ENCODE measurements at regions not wholly inside any gene's neighbourhood (a gene's known extent, or its start where the extent isn't known, plus 50 kb on each side); places are given as distances from the start of the nearest gene placed in this dataset.
"Not testable (repeated sequence)": the region's sequence is repeated elsewhere in the genome, so short reads cannot be mapped to it uniquely, and the experiment has no call there.

DNA sequence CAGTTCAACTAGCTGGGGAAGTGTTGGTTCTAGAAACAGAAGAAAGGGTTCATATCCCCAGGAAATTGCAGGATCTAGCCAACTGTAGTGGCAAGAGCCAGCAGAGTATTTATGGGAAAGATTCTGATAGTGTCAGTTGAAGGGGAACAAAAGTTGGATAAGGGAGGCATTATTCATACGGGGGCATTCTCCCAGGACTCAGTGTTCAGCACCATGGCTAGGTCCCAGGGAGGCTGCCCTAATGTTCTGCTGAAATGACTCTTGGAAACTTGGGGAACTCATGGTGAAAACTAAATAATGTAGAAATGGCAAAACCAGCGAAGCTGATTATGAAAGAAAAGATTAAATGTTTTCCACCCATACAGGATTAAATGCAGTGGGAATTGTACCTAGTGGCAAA lies 543.7 kb downstream of the TRIB2 start:
- FAIRE-seq, result no peak

DNA sequence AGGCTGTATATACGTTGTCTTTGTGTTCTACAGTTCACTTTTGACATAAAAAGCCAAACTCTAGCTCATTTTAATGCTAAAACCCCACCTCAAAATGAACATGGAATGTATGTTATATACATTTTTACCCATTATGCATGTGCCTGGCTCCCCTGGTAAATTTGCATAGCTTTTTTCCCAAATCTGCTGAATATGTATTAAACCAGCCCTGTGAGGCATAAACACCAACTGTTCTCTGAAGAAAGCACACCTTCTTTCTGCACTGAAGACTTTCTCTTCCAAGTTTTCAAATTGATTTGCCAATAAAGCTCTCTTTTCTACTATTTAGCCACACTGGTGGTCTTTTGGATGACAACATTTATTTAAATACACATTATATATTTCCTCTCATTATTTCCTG lies 549.4 kb downstream of the TRIB2 start:
- FAIRE-seq, result no peak

DNA sequence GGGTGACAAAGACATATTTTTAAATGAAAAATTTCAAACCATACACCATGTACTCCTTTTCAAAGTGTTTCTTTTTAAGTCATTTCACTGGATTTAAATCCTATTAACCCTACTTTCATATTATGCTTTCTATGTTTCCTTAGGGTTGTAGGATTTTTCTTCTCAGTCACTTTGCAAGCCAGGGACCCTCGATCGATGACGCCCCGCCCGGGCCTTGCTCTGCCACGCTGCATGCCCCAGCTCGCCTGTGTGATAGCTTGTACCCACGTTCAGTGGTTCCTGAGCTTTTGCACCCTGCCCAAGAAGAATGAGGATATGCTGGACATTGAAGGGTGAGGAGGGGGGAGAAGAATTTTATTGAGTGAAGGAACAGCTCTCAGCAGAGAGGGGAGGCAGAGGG lies 568.0 kb downstream of the TRIB2 start:
- FAIRE-seq, result no peak

DNA sequence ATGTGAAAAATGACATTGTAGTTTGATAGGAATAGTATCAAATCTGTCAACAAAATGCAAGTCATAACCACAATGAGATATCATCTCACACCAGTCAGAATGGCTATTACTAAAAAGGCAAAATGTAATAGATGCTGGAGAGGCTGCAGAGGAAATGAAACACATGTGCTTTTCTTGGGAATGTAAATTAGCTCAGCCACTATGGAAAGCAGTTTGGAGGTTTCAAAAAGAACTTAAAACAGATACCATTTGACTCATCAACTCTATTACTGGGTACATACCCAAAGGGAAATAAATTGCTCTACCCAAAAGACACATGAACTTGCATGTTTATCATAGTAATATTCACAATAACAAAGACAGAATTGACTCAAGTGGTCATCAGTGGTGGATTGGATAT lies 572.6 kb downstream of the TRIB2 start:
- FAIRE-seq, result no peak

DNA sequence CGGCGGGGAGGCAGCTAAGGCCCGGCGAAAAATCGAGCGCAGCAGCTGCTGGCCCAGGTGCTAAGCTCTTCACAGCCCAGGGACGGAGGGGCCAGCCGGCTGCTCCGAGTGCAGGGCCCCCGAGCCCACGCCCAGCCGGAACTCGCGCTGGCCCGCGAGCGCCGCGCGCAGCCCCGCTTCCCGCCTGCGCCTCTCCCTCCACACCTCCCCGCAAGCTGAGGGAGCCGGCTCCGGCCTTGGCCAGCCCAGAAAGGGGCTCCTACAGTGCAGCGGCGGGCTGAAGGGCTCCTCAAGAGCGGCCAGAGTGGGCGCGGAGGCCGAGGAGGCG lies 591.7 kb downstream of the TRIB2 start:
- not testable (repeated sequence) for FAIRE-seq

DNA sequence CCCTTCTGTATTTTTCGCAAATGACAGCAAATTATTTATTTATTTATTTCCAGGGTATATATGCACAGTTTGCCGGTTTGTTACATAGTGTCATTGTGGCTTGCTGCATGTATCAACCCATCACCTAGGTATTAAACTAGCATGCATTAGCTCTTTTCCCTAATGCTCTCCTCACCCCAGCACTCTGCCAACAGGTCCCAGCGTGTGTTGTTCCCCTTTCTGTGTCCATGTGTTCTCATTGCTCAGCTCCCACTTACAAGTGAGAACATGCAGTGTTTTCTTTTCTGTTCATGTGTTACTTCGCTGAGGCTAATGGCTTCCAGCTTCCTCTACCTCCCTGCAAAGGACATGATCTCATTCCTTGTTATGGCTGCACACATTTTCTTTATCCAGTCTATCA lies 592.3 kb downstream of the TRIB2 start:
- FAIRE-seq, result no peak

DNA sequence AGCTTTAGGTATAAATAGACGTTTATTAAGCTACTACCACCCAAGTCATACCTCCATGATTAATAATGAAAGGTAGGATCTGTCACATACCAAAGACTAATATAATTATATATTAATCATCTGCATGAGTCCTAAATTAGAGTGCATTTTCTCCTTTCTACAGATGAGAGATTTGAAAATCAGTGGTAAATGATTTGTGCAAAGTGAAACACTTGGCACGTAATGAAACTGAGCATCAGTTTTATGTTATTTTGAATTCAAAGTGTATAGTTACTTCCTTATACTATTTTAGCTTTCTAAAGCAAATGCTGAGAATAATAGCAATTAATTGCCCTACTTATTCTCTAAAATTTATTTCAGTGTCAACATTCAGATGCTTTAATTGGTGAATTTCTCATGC lies 615.3 kb downstream of the TRIB2 start:
- FAIRE-seq, result no peak

DNA sequence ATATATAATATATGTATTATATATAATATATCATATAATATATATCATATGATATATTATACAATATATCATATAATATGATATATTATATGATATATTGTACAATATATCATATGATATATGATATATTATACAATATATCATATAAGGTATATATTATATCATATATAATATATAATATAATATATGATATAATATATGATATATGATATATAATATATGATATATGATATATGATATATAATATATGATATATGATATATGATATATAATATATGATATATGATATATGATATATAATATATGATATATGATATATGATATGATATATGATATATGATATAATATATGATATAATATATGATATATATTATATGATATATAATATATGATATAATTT lies 617.3 kb downstream of the TRIB2 start:
- FAIRE-seq, result not testable (repeated sequence)

DNA sequence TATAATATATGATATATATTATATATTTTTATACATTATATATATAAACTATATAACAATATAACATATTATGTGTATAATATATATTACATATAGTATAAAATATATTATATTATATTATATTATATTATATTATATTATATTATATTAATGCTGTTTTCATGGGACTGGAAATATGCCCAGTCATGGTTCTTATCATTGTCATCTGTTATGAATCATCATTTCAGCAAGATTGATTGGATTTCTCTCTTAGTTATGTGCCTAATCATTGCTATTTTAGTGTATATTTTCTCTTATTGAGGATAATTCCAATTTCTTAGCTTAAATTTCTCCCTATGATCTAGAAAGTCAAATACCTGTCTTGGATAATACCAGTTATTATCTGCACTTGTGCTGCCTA lies 617.8 kb downstream of the TRIB2 start:
- no peak for FAIRE-seq

DNA sequence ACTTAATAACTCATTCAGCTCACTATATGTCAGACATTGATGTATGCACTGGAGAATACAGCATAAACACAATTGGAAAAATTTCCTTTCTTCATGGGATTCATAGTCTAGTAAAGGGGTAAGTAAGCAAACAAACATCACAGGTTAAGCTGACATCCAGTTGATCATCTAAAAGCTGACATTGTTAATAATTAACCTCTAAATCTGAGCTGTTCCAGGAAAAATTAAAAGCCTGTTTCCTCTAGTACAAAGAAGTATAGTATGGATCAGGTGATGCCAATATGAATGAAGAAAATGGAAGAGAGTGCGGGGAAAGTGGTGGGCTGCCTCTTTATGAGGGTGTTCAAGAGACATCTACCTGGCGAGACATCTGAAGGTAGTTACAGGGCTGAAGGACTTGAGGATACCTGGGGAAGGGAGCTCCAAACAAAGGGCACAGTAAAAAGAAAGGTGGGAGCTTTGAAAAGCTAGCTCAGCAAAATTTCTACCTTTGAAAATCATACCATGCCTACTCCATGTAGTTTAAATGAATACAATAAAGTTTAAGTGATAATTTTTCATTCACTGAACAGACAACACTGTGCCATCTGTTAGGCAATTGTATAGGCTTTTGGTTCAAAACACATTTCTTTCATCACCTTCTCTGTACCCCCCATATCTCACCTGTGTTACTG lies 619.3 kb downstream of the TRIB2 start:
- FAIRE-seq, result no peak

DNA sequence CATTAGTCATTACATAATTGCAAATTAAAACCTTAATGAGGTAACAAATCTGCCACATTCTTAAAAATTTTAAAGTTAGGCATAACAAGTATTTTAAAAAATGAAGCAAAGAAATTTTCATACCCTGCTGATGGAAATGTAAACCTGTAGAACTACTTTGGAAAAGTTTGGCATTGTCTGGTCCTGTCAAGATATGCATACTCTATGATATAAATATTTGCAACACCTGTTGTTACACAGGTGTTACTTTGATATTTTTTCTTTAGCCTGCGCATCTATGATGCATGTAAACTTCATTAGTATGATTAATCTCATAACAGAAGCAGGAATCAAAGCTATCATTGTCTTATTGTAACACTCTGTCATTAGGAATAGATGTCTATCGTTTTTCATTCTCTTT lies 634.3 kb downstream of the TRIB2 start:
- FAIRE-seq, result no peak

DNA sequence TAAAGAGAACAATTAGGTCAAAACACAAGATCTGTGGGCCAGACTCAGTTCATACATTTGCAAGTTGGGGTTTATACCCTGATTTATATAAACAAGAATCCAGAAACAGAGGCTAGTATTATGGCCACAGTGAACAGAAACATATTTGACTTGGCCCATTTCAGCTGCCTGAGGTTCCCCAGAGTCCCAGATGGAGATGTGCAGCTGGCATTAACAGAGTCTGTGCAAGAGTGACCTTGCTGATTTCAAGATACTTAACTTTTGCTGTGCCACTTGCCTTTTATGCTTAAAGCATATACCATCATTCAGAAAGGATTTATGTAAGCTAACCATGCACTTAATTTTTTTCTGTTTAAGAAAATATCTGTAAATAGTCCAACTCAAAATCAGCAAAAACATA lies 636.3 kb downstream of the TRIB2 start:
- no peak for FAIRE-seq

DNA sequence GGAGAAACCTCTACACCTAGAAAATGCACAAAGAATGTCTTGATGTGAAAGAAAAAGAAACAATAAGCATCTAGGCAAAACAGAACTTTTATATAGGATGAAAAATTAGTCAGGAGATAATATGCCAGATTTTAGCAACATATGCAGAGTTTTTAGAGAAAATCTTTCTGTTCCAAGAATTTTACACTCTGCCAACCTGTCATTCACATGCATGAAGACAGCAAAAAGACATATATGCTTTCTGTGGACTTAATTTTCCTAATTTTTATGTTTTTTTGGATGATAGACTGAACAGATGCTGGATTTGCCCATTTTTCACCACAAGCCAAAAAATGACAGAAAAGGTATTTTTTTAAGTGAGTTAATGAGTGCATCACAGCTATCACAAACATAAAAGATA lies 637.3 kb downstream of the TRIB2 start:
- no peak for FAIRE-seq

DNA sequence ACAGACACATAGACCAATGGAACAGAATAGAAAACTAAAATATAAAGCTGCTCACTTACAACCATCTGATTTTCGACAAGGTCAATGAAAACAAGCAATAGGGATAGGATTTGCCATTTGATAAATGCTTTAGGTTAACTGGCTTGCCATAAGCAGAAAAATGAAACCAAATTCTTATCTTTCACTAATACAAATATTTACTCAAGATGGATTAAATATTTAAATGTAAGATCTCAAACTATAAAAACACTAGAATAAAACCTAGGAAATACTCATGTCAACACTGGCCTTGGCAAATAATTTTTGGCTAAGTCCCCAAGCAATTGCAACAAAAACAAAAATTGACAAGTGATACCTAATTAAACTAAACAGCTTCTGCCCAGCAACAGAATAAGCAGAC lies 665.2 kb downstream of the TRIB2 start:
- not testable (repeated sequence) for FAIRE-seq

DNA sequence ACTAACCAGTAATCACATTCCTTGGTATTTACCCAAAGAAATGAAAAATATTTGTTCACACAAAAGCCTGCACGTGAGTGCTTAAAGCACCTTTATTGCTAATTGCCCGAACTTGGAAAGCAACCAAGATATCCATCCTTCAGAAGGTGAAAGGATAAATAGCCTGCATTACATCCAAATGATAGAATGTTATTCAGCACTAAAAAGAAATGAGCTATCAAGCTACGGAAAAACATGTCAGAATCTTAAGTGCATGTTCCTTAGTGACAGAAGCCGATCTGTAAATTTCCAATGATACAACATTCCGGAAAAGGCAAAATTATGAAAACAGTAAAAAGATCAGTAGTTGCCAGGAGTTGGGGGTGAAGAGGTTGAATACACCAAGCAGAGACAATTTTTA lies 672.4 kb downstream of the TRIB2 start:
- not testable (repeated sequence) for FAIRE-seq

DNA sequence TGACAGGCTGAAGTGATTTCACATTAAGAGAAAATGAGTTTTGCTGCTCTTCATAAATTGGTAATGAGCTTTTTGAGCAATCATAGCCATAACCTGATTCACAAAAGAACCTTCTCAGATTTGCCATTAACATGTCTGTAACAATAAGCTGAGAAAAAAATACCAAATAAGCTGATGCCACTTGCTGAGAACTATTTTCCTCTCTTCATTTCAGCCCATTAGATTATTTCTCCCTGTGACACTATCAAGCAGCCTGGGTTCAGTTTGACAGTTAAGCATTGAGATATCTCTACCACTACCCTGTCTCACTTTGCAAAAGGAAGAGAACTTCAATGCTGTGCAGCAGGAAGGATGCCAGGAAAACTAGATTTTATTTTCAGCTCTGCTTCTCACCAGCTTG lies 673.9 kb downstream of the TRIB2 start:
- no peak for FAIRE-seq

DNA sequence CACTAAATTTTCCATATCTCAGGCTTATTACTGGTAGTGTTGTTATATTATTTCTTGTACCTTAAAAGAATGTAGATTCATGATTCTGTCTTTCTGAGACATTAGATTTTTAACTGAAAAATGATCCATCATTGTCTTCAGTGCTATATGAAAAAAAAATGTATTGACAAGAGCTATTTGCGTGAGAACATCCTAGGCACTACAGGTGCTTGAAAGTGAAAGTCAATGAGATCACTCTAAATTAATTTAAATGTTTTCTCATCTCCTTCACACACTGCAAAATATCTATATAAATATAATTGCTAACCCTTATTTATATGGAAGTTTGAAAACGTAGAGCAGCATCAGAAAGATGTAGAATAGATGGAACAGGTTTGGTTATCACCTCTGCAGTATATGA lies 684.6 kb downstream of the TRIB2 start:
- no peak for FAIRE-seq

DNA sequence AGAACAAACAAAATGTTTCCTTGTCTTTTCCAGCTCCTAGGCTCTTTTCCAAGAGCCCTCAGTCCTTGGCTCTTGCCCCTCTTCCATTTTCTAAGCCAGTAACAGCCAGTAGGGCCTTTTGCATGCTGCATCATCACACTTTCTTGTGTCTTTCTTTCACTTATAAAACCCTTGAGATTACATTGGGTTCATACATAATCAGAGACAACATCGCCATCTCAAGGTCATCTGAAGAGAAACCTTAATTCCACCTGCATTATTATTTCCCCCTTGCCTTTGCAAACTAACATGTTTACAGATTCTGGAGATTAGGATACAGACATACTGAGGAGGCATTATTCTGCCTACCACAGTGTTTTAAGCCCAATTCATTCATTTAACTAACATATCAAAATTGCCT lies 697.3 kb downstream of the TRIB2 start:
- no peak for FAIRE-seq

DNA sequence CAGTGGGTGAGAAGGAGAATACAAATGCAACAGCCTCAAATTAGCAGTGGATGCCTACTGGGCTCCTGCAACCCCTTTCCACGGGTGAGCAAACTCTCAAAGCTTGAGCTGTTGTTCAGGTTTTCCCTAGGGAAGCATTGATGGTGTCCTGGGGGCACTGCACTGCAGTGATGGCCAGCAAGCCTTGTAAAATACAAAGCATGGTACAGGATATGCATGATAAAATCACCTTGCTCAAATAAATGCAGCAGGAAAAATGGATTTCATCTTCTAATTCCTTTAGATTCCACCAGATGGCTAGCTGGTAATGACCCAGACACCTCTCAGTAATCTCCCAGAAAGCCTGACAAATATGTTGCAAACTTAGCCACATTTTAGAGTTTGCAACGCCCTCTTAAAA lies 698.2 kb downstream of the TRIB2 start:
- FAIRE-seq, result no peak

DNA sequence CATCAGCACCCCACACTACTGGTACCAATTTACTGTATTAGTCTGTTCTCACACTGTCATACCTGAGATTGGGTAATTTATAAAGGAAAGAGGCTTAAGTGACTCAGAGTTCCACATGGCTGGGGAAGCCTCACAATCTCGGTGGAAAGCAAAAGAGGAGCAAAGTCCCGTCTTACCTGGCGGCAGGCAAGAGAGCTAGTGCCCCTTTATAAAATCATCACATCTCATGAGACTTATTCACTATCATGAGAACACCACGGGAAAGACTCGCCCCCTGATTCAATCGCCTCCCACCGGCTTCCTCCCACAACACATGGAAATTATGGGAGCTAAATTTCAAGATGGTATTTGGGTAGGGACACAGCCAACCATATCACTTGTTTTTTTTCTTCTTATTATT lies 717.2 kb downstream of the TRIB2 start:
- no peak for FAIRE-seq

DNA sequence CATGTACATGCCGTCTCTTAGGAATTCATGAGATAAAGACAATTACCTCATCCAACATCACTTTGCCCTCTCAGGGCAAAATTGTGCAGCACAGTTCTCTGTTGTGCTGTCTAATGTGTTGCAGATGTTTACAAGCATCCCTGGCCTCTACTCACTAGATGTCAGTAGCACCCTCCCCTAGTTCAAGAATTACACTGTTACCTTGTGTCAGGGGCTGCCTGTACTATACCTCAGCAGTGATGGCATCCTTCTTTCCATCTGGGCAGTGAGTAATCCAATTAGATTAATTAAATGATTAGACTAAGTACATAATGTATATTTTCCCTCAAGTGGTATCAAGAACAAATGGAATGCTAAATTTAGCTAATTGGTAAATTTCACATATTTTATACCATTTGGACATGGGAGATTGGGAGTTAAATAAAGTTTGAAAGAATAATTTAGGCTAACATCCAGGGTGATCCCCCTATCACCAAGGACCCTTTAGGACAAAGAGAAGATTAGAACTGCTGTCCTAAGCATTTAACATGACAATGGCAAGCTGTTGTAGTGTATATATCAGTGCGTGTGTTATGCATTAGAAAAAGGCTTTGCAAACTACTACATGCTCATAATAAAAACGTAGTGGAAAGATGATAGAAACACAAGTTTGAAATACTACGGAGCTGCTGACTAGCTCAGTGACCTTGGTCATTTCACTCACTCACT lies 727.0 kb downstream of the TRIB2 start:
- FAIRE-seq, result not testable (repeated sequence)

DNA sequence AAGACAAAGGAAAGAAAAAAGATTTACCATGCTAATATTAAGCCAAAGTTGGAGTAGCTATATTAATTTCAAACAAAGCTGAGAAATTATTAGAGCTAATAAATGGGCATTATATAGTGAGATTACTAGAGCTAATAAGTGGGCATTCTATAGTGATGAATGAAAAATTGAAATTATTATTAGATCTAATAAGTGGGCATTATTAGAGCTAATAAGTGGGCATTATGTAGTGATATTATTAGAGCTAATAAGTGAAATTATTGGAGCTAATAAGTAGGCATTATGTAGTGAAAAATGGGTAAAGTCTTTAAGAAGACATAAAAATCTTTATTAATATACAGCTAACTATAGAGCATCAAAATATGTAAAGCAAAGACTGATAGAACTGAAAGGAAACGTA lies 745.7 kb downstream of the TRIB2 start:
- FAIRE-seq, result no peak

DNA sequence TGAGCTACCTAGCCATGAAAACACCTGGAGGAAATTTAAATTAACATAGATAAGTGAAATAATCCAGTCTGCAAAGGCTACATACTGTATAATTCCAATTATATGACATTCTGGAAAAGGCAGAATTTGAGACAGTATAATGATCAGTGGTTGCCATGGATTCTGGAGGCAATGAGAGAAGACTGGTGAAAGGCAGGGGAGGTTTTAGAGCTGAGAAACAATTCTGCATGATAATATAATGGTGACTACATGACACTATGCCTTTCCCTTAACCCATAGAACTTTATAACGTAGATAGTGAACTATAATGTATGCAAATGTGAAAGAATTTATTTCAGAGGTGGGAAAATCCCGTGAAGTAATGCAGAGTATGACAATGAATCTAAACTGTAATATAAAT lies 749.3 kb downstream of the TRIB2 start:
- FAIRE-seq, result no peak

DNA sequence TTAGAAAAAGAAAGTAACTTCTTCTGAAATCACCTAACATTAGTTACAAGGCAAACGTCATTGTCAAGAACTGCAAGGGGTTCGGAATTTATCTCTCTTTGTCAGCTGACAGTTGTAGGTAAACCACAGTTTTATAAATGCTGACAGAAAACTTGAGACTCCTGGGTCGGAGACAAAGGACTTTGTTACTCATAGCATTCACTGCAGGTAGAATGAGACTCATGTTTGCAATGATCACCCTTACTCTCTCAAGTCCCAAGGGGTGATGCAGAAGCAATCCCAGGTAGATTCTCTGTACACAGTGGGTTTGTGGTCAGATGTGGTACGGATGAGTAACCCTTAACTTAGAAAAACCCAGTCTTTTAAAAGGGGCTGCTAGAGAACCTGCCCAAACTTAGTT lies 757.8 kb downstream of the TRIB2 start:
- no peak for FAIRE-seq

DNA sequence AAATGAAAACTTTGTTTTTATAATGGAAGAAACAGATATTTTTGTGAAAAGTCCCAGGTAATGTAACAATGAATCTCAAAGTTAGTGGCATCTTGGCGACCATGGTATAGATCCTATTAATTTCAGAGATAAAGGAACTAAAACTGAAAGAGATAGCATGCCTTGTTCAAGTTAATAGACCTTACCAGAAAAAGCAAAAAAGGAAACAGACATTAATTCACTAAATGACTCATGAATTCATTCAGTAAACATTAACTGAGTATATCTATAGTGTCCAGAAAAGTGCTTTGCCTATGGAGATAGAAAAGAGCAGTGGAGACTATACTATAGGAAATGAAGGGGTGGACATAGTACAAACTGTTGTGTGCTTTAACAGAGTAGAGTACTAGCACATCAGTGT lies 763.3 kb downstream of the TRIB2 start:
- no peak for FAIRE-seq

Data from G401.6 (cell line).